GM12878 (cell line): ENCODE measurements at regions not wholly inside any gene's neighbourhood (a gene's known extent, or its start where the extent isn't known, plus 50 kb on each side); places are given as distances from the start of the nearest gene placed in this dataset.

Source experiments
- ATAC-seq: fragments of 200-7000 bp; cut with Tn5 transposase; 3 replicates; pipeline ENCODE4 v1.9.1; 2020; ENCODE audit warnings: mild to moderate bottlenecking, moderate library complexity
- BruUV-seq: library from RNA; stranded (reverse); fragments of 400-500 nt; replicated peaks from 2 replicates; lab custom pipeline; 2021; lab: Mats Ljungman, UMichigan
- CTCF ChIA-PET: fragments of 300-600 bp; sonication (Branson Sonifier 250); formaldehyde crosslinking; extraction: SDS; loops from one replicate; lab custom pipeline; 2021; ENCODE audit warnings: inconsistent platforms; lab: Yijun Ruan, JAX
- POLR2A ChIA-PET: fragments of 350-600 bp; formaldehyde crosslinking; extraction: SDS; loops from one replicate; lab custom pipeline; 2021; ENCODE audit warnings: inconsistent platforms; lab: Charles Lee
- RAD21 ChIA-PET: fragments of 300-600 bp; sonication (Branson Sonifier 250); formaldehyde crosslinking; loops from one replicate; lab custom pipeline; 2023; ENCODE audit warnings: antibody characterized with exemption; ENCODE audit not compliant: unreplicated experiment; lab: Charles Lee
- SMC1A ChIA-PET: fragments of 300-600 bp; sonication (Branson Sonifier 250); formaldehyde crosslinking; loops from one replicate; lab custom pipeline; 2023; ENCODE audit not compliant: unreplicated experiment, uncharacterized antibody; lab: Charles Lee
- DNase-seq: peaks from one replicate; pipeline ENCODE4 v3.0.0-alpha.2; 2011; ENCODE audit warnings: low read depth, low spot score
- FAIRE-seq: peaks from 3 replicates; lab custom pipeline; 2011; peaks lifted over from hg19 to GRCh38; lab: Jason Lieb, UNC
- H2AFZ ChIP-seq: 2 replicates; pipeline ENCODE4 v1.6.0; 2011; ENCODE audit warnings: low read depth, low read length, control low read depth; ENCODE audit not compliant: control insufficient read depth
- H3K27ac ChIP-seq: 2 replicates; pipeline ENCODE4 v1.5.1; 2011; ENCODE audit warnings: control low read depth; ENCODE audit not compliant: control insufficient read depth, insufficient read depth
- H3K27me3 ChIP-seq, 2 experiments: replicated peaks in 1 of 2; 2 replicates each; pipeline versions ENCODE4 v1.6.0 to v1.6.1; 2011; ENCODE audit warnings: low read length in 1 of 2; ENCODE audit not compliant: control insufficient read depth in 2 of 2, insufficient read depth in 2 of 2
- H3K36me3 ChIP-seq, 2 experiments: 2 replicates each; pipeline ENCODE4 v1.5.1; 2011; ENCODE audit warnings: low read length in 1 of 2; ENCODE audit not compliant: control insufficient read depth in 2 of 2, insufficient read depth in 2 of 2
- H3K4me1 ChIP-seq: 2 replicates; pipeline ENCODE4 v1.6.1; 2011; ENCODE audit warnings: mild to moderate bottlenecking, low read length, moderate library complexity, mixed read lengths; ENCODE audit not compliant: control insufficient read depth, insufficient read depth
- H3K4me2 ChIP-seq: 2 replicates; pipeline ENCODE4 v1.6.0; 2011; ENCODE audit warnings: control low read depth; ENCODE audit not compliant: control insufficient read depth, insufficient read depth
- H3K4me3 ChIP-seq: fragments of 200-600 bp; sonication (generic); 2 replicates; pipeline ENCODE4 v1.5.1; 2016
- H3K79me2 ChIP-seq: 2 replicates; pipeline ENCODE4 v1.6.0; 2011; ENCODE audit warnings: low read length; ENCODE audit not compliant: control insufficient read depth, insufficient read depth
- H3K9ac ChIP-seq: 2 replicates; pipeline ENCODE4 v1.8.0; 2011; ENCODE audit warnings: low read length, control low read depth, mixed read lengths; ENCODE audit not compliant: control insufficient read depth, insufficient read depth
- H3K9me3 ChIP-seq: replicated peaks from 3 replicates; pipeline ENCODE4 v1.5.1; 2011; ENCODE audit warnings: mild to moderate bottlenecking, low read length; ENCODE audit not compliant: control insufficient read depth, insufficient read depth
- H4K20me1 ChIP-seq: 2 replicates; pipeline ENCODE4 v1.6.0; 2011; ENCODE audit not compliant: control insufficient read depth, insufficient read depth
- BMI1 ChIP-seq: fragments of 450-650 bp; IDR thresholded peaks from 2 replicates; pipeline ENCODE4 v1.6.1; 2016; ENCODE audit warnings: mild to moderate bottlenecking, moderate library complexity, borderline replicate concordance
- BRCA1 ChIP-seq: IDR thresholded peaks from 2 replicates; pipeline ENCODE4 v1.6.1; 2011; ENCODE audit warnings: low read depth, low read length, improper control_type of control experiment
- CBX3 ChIP-seq: fragments of 200-600 bp; sonication (generic); IDR thresholded peaks from 2 replicates; pipeline ENCODE4 v1.6.1; 2016; ENCODE audit warnings: low read depth, borderline replicate concordance
- EP300 ChIP-seq, 2 experiments: fragments of 150-350 bp in 1 of 2; IDR thresholded peaks; 2 replicates each; pipeline ENCODE4 v1.6.1; 2011 to 2012; ENCODE audit warnings: low read depth in 2 of 2, low read length in 2 of 2, borderline replicate concordance in 1 of 2, improper control_type of control experiment in 1 of 2, inconsistent platforms in 1 of 2; ENCODE audit not compliant: control insufficient read depth in 1 of 2
- FOXK2 ChIP-seq: fragments of 450-650 bp; IDR thresholded peaks from 2 replicates; pipeline ENCODE4 v1.6.1; 2017; ENCODE audit warnings: mild to moderate bottlenecking, moderate library complexity
- HDAC6 ChIP-seq: fragments of 200-600 bp; sonication (generic); IDR thresholded peaks from one replicate; pipeline ENCODE4 v1.8.0; 2017; ENCODE audit warnings: antibody characterized with exemption; ENCODE audit not compliant: unreplicated experiment
- IKZF2 ChIP-seq, 2 experiments: fragments of 450-650 bp; IDR thresholded peaks; 2 replicates each; pipeline ENCODE4 v1.6.1; 2017; ENCODE audit warnings: mild to moderate bottlenecking in 2 of 2, moderate library complexity in 2 of 2
- PAX8 ChIP-seq: fragments of 450-650 bp; IDR thresholded peaks from 2 replicates; pipeline ENCODE4 v1.6.1; 2017; ENCODE audit warnings: mild to moderate bottlenecking, moderate library complexity
- RUNX3 ChIP-seq: IDR thresholded peaks from 2 replicates; pipeline ENCODE4 v1.6.1; 2012; ENCODE audit warnings: low read length, inconsistent platforms
- WGBS: methylation state at CpG from one replicate; pipeline ENCODE4 v1.1.6; 2016; ENCODE audit warnings: low lambda C conversion rate; ENCODE audit not compliant: insufficient replicate concordance, insufficient coverage; ENCODE audit errors: missing lambda C conversion rate; 5-methylcytosine and 5-hydroxymethylcytosine counted together
- in situ Hi-C: fragments of 300-500 bp; cut with MboI; formaldehyde crosslinking; loops from 9 replicates; pipeline ENCODE4 v1.14.3; 2018; ENCODE audit warnings: mixed read lengths
- intact Hi-C: fragments of 100-400 bp; cut with micrococcal nuclease; formaldehyde crosslinking; loops from one replicate; pipeline ENCODE4 v1.14.2; 2022; ENCODE audit not compliant: unreplicated experiment
- TF ChIP-seq, protein P1 (sequence below): fragments of 450-650 bp; formaldehyde crosslinking; IDR thresholded peaks from 2 replicates; pipeline ENCODE4 v1.4.0; 2022; ENCODE audit warnings: mild to moderate bottlenecking, moderate library complexity
- TF ChIP-seq, protein P2 (sequence below): IDR thresholded peaks from 2 replicates; pipeline ENCODE4 v1.6.1; 2011; ENCODE audit warnings: low read depth, low read length, improper control_type of control experiment, borderline replicate concordance

DNA sequence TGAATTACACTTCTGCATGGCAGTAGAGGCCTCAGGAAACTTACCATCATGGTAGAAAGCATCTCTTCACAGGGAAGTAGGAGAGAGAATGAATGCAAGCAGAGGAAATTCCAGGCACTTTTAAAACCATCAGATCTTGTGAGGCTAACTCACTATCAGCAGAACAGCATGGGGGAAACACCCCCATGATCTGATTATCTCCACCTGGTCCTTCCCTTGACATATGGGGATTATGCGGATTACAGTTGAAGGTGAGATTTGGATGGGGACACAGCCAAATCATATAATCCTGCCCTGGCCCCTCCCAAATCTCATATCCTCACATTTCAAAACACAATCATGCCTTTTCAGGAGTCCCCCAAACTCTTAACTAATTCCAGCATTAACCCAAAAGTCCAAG is 691.1 kb downstream of the SI start:
- no peak for FAIRE-seq
- TF ChIP-seq BRCA1 (no peak), CBX3 (no peak), FOXK2 (no peak), RUNX3 (no peak), HDAC6 (no peak), BMI1 (no peak), EP300 (IDR thresholded peaks at IDR 0.05; ENCODE audit: borderline replicate concordance in 1 of 2, control insufficient read depth in 1 of 2, low read depth in 2 of 2, low read length in 2 of 2) (no peak), IKZF2 (IDR thresholded peaks at IDR 0.05) (no peak), PAX8 (no peak)
- TF ChIP-seq, protein P1, sequence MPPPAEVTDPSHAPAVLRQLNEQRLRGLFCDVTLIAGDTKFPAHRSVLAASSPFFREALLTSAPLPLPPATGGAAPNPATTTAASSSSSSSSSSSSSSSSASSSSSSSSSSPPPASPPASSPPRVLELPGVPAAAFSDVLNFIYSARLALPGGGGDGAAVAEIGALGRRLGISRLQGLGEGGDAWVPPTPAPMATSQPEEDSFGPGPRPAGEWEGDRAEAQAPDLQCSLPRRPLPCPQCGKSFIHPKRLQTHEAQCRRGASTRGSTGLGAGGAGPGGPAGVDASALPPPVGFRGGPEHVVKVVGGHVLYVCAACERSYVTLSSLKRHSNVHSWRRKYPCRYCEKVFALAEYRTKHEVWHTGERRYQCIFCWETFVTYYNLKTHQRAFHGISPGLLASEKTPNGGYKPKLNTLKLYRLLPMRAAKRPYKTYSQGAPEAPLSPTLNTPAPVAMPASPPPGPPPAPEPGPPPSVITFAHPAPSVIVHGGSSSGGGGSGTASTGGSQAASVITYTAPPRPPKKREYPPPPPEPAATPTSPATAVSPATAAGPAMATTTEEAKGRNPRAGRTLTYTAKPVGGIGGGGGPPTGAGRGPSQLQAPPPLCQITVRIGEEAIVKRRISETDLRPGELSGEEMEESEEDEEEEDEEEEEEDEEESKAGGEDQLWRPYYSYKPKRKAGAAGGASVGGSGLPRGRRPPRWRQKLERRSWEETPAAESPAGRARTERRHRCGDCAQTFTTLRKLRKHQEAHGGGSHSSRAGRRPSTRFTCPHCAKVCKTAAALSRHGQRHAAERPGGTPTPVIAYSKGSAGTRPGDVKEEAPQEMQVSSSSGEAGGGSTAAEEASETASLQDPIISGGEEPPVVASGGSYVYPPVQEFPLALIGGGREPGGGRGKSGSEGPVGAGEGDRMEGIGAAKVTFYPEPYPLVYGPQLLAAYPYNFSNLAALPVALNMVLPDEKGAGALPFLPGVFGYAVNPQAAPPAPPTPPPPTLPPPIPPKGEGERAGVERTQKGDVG (CRISPR knock-in tag), result no peak
- TF ChIP-seq, protein P2, sequence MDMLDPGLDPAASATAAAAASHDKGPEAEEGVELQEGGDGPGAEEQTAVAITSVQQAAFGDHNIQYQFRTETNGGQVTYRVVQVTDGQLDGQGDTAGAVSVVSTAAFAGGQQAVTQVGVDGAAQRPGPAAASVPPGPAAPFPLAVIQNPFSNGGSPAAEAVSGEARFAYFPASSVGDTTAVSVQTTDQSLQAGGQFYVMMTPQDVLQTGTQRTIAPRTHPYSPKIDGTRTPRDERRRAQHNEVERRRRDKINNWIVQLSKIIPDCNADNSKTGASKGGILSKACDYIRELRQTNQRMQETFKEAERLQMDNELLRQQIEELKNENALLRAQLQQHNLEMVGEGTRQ, result no peak
- TF ChIP-seq, all 136 proteins: peak for 0
- CTCF ChIA-PET, result no interaction called here

More for the DNA sequence above, 691.1 kb downstream of the SI start:
- WGBS, result 100% methylated on average over 1 of the region's 1 CpG
- H3K9ac ChIP-seq, result no peak overlapping the region
- H3K4me2 ChIP-seq, result no peak overlapping the region
- no peak overlapping the region for H3K27ac ChIP-seq
- ATAC-seq (no peak), DNase-seq (no peak)
- ChIA-PET POLR2A (no interaction called here), RAD21 (no interaction called here), SMC1A (no interaction called here)
- no peak overlapping the region for H2AFZ ChIP-seq
- in situ Hi-C loops (no loop called here), intact Hi-C loops (no loop called here)
- no peak overlapping the region for H3K4me3 ChIP-seq
- no peaks in the 10 kb centered on the region for H3K4me1 ChIP-seq
- H3K9me3 ChIP-seq, result no peaks in the 10 kb centered on the region
- no peaks in the 10 kb centered on the region for H3K27me3 ChIP-seq
- H4K20me1 ChIP-seq, result no peaks in the 10 kb centered on the region
- BruUV-seq, result no TSS peak
- no peaks in the 10 kb centered on the region for H3K79me2 ChIP-seq
- no peaks in the 10 kb centered on the region for H3K36me3 ChIP-seq
